22Rv1 (cell line): ENCODE measurements at regions not wholly inside any gene's neighbourhood (a gene's known extent, or its start where the extent isn't known, plus 50 kb on each side); places are given as distances from the start of the nearest gene placed in this dataset.

ENCODE experiments used
- CTCF ChIP-seq: fragments of 450-650 bp; IDR thresholded peaks from 2 replicates; pipeline ENCODE4 v1.5.1; 2017; ENCODE audit warnings: mild to moderate bottlenecking
- ZFX ChIP-seq: fragments of 450-650 bp; IDR thresholded peaks from 2 replicates; pipeline ENCODE4 v1.6.1; 2017; ENCODE audit warnings: antibody characterized with exemption, borderline replicate concordance

GRCh38 chr6:21785164-21785563 is 191.6 kb downstream of the SOX4 start:
- TF ChIP-seq CTCF (no peak), ZFX (no peak)
